Fibroblast of lung (primary cell): ENCODE measurements at regions not wholly inside any gene's neighbourhood (a gene's known extent, or its start where the extent isn't known, plus 50 kb on each side); places are given as distances from the start of the nearest gene placed in this dataset.

ENCODE experiments used
- CTCF ChIP-seq, 2 donors: IDR thresholded peaks in 1 of 2; conservative IDR thresholded peaks in 1 of 2; 1 replicate in 1 of 2; 2 replicates in 1 of 2; pipeline ENCODE4 v1.5.1; 2011 to 2012; ENCODE audit warnings: low read length in 2 of 2, control low read depth in 1 of 2, inconsistent platforms in 1 of 2, low read depth in 1 of 2, mild to moderate bottlenecking in 1 of 2
- EZH2 ChIP-seq: IDR thresholded peaks from 2 replicates; pipeline ENCODE4 v1.5.1; 2012; ENCODE audit warnings: low read length, control low read depth, mild to moderate bottlenecking; ENCODE audit errors: missing control alignments

- TF ChIP-seq CTCF (conservative IDR thresholded peaks at IDR 0.05 in 1 of 2, IDR thresholded peaks at IDR 0.05 in 1 of 2; ENCODE audit: low read depth in 1 of 2, low read length in 2 of 2): no peak
- no peak for TF ChIP-seq EZH2
Observed at GRCh38 chr2:9755008-9755407, 88.3 kb upstream of the TAF1B start.
